Esophagus (tissue), 2 donors: ENCODE measurements at regions not wholly inside any gene's neighbourhood (a gene's known extent, or its start where the extent isn't known, plus 50 kb on each side); places are given as distances from the start of the nearest gene placed in this dataset.

Experiments used
- H3K27ac ChIP-seq, 2 donors: one replicate each; pipeline ENCODE4 v1.5.1; 2013; ENCODE audit warnings: low read depth in 2 of 2, mild to moderate bottlenecking in 2 of 2, inconsistent platforms in 1 of 2, low read length in 1 of 2, moderate library complexity in 1 of 2
- H3K27me3 ChIP-seq, 2 donors: one replicate each; pipeline ENCODE4 v1.6.1; 2013; ENCODE audit warnings: low read length in 2 of 2, control low read depth in 1 of 2, mild to moderate bottlenecking in 1 of 2; ENCODE audit not compliant: insufficient read depth in 2 of 2, control insufficient read depth in 1 of 2
- H3K36me3 ChIP-seq, 2 donors: one replicate each; pipeline ENCODE4 v1.6.1; 2013; ENCODE audit warnings: low read length in 1 of 2; ENCODE audit not compliant: control insufficient read depth in 2 of 2, insufficient read depth in 2 of 2
- H3K4me1 ChIP-seq, 2 donors: one replicate each; pipeline ENCODE4 v1.6.1; 2013; ENCODE audit warnings: low read length in 1 of 2; ENCODE audit not compliant: control insufficient read depth in 2 of 2, insufficient read depth in 2 of 2
- H3K4me3 ChIP-seq, 2 donors: one replicate each; pipeline ENCODE4 v1.5.1; 2013; ENCODE audit warnings: low read length in 2 of 2, mild to moderate bottlenecking in 2 of 2, low read depth in 1 of 2, moderate library complexity in 1 of 2
- H3K9me3 ChIP-seq, 2 donors: one replicate each; pipeline ENCODE4 v1.6.1; 2013; ENCODE audit warnings: mild to moderate bottlenecking in 2 of 2, low read depth in 1 of 2, low read length in 1 of 2, moderate library complexity in 1 of 2; ENCODE audit not compliant: control insufficient read depth in 2 of 2, insufficient read depth in 1 of 2
- WGBS, 2 donors: extraction: QIAGEN DNeasy Blood & Tissue Kit; methylation state at CpG; one replicate each; pipeline ENCODE4 v1.1.7; 2013; 5-methylcytosine and 5-hydroxymethylcytosine counted together
- donor health status: healthy with polysubstance abuse.
- donor health status: Bipolar disorder and iron deficiency.

DNA sequence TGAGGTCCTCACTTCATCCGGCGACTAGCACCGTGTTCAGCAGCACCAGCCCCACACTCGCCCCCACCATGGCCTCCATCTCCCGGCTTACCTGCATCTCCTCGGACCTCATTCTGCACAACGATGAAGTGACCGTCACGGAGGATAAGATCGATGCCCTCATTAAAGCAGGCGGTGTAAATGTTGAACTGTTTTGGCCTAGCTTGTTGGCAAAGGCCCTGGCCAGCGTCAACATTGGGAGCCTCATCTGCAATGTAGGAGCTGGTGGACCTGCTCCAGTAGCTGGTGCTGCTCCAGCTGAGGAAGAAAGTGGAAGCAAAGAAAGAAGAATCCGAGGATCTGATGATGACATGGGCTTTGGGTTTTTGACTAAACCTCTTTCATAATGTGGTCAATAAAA is 70.5 kb upstream of the MYCN start:
- no peaks in the 10 kb centered on the region for H3K27me3 ChIP-seq
- WGBS, 2 donors: 89 to 91% methylated on average over 13 of the region's 13 CpGs
- H3K9me3 ChIP-seq: no peaks in the 10 kb centered on the region
- H3K4me3 ChIP-seq: no peak overlapping the region
- H3K27ac ChIP-seq: no peak overlapping the region
- H3K36me3 ChIP-seq: no peaks in the 10 kb centered on the region
- no peaks in the 10 kb centered on the region for H3K4me1 ChIP-seq

DNA sequence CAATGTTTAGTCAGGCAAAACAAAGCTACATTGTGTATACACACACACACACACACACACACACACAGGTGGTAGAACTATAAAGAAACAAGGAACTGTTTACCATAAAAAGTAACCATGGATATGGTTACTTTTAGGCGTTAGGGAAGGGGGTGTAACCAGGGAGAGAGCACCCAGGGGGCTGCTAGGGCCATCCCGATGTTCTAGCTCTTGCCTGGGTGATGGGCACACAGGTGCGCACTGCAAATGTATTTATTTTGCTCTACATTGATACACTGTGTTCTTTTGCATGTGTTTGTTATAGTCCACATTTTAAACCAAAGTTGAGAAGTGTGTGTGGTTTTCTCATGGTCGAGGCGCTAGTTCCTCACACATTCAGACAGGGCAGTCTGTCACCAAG is 69.8 kb upstream of the MYCN start:
- H3K27ac ChIP-seq: no peak overlapping the region
- no peaks in the 10 kb centered on the region for H3K4me1 ChIP-seq
- WGBS, 2 donors: 83 to 88% methylated on average over 5 of the region's 5 CpGs
- no peaks in the 10 kb centered on the region for H3K27me3 ChIP-seq
- H3K9me3 ChIP-seq: no peaks in the 10 kb centered on the region
- no peaks in the 10 kb centered on the region for H3K36me3 ChIP-seq
- H3K4me3 ChIP-seq: no peak overlapping the region

DNA sequence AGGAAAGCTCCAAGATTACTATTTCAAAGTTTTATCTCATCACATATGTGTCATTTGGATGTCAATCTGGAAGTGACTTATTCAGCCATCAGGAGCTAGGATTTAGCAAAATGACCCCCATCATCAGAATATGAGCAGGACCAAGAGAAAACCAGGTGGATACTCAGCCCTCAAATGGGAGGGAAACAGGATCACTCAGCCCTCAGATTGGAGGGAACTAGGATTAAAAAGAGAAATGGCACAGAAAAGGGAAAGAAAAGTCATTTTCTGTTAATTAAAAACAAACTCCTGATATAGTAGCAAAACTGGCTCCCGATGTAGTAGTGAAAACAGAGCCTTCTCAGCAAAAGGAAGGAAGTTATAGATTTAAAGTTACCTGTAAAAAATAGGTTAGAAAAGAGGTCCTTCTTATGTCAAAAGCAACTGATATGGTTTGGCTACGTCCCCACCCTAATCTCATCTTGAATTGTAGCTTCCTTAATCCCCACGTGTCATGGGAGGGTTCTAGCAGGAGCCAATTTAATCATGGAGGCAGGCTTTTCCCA is 69.0 kb upstream of the MYCN start:
- Histone ChIP-seq H3K36me3 (no peaks in the 10 kb centered on the region), H3K4me1 (no peaks in the 10 kb centered on the region), H3K4me3 (no peak overlapping the region), H3K9me3 (no peaks in the 10 kb centered on the region), H3K27ac (no peak overlapping the region), H3K27me3 (no peaks in the 10 kb centered on the region)
- WGBS, 2 donors: 86 to 88% methylated on average over 3 of the region's 3 CpGs

DNA sequence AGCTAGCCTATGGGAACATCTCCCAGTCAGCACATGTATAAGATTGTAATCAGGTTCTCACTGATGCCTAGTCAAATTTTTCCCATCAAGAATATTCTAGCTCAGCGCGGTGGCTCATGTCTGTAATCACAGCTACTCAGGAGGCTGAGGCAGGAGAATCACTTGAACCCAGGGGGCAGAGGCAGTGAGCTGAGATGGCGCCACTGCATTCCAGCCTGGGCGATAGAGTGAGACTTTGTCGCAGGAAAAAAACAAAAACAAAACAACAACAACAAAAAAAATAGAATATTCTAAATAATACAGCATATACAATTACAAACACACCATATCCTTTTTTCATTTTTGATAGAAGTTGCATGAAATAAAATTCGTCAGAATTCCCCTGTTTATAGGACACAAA is 67.5 kb upstream of the MYCN start:
- Histone ChIP-seq H3K27me3 (no peaks in the 10 kb centered on the region), H3K4me3 (no peak overlapping the region), H3K27ac (no peak overlapping the region), H3K4me1 (no peaks in the 10 kb centered on the region), H3K9me3 (no peaks in the 10 kb centered on the region), H3K36me3 (no peaks in the 10 kb centered on the region)
- WGBS, 2 donors: 96% methylated on average over 6 of the region's 6 CpGs

DNA sequence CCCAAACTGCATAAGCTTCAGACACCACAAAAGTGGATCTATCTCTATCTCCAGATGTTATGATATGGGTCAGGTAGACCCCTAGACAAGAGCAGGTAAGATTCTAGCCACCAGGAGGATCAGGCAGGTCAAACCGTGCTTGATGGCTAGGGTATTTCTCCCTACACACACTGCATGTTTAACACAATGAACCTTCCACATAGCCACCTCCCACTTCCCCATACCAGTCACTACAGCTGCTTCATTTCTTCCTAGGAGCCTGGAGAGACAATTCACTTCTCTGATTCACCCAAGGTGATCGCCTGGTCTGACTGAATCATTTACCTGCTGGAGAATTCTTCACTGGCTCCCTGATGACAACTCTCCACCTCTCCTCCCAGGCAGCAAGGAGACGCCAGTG is 66.0 kb upstream of the MYCN start:
- Histone ChIP-seq H3K9me3 (no peaks in the 10 kb centered on the region), H3K27me3 (no peaks in the 10 kb centered on the region), H3K36me3 (no peaks in the 10 kb centered on the region), H3K27ac (no peak overlapping the region), H3K4me3 (no peak overlapping the region), H3K4me1 (no peaks in the 10 kb centered on the region)
- WGBS, 2 donors: 74 to 79% methylated on average over 3 of the region's 3 CpGs

DNA sequence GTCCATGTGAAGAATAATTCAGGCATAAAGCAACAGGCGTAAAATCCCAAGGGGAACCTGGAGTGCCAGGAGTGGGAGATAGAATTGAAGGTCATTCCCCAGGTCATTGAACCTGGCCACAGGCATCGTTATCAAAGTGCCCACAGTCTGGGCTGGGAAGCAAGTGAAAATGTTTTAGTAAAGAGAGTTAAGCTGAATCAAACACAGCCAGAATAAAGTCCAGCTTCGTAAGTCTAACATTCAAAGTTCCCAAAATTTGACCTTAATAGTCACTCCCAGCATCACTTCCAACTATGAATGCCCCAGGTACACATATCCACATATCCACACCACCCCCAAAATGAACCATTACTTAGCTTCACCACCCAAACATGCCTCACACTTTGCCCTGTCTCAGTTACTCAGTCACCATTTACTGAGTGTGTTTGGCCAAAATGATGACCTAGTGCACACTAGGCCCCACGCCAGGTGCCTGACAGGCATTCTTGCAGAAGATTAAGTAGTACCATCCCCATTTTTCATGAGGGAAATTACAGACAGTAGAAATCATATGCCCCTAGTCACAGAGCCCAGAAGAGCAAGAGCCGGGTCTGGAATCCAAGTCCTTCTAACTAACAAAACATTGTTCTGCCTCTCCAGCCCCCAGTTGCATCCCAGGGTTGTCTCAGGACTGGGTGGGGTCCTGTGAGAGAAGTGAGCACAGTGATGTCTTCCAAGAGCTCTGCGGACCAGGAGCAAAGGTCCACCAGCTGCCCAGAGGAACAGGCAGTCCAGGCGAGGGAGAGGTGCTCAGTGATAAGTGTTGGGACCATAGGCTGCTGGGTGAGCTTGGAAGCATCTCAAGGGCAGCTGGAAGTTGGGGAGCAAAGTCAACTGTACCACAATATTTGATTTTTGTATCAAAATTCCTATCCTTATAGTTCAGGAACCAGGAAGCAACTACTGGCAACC is 65.2 kb upstream of the MYCN start:
- no peak overlapping the region for H3K4me3 ChIP-seq
- H3K4me1 ChIP-seq: no peaks in the 10 kb centered on the region
- 80 to 83% methylated on average over 7 of the region's 7 CpGs for WGBS, 2 donors
- no peak overlapping the region for H3K27ac ChIP-seq
- H3K9me3 ChIP-seq: no peaks in the 10 kb centered on the region
- no peaks in the 10 kb centered on the region for H3K27me3 ChIP-seq
- H3K36me3 ChIP-seq: no peaks in the 10 kb centered on the region

DNA sequence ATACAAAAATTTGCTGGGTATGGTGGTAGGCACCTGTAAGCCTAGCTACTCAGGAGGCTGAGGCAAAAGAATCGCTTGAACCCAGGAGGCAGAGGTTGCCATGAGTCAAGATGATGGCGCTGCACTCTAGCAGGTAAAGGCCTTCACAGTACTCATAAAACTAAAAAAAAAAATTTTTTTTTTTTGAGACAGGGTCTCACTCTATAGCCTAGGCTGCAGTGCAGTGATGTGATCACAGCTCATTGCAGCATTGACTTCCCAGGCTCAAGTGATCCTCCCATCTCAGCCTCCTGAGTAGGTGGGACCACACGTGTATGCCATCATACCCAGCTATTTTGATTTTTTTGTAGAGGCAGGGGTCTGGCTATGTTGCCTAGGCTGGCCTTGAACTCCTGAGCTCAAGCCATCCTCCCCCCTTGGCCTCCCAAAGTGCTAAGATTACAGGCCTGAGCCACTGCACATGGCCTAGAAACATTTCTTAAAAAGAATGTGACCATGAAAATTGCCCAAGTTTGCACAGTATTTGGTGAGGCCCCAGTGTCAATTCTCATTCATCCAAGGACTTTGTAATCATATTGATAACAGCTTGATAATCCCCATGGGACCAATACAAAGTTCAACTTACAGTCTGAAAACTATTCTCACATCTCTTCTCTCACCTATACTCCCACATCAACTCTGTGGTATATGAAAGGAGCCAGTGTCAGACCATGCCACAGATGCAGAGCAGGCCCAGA is 64.2 kb upstream of the MYCN start:
- no peaks in the 10 kb centered on the region for H3K4me1 ChIP-seq
- no peaks in the 10 kb centered on the region for H3K27me3 ChIP-seq
- no peaks in the 10 kb centered on the region for H3K9me3 ChIP-seq
- no peak overlapping the region for H3K27ac ChIP-seq
- H3K36me3 ChIP-seq: no peaks in the 10 kb centered on the region
- no peak overlapping the region for H3K4me3 ChIP-seq
- WGBS, 2 donors: 85 to 95% methylated on average over 3 of the region's 3 CpGs

DNA sequence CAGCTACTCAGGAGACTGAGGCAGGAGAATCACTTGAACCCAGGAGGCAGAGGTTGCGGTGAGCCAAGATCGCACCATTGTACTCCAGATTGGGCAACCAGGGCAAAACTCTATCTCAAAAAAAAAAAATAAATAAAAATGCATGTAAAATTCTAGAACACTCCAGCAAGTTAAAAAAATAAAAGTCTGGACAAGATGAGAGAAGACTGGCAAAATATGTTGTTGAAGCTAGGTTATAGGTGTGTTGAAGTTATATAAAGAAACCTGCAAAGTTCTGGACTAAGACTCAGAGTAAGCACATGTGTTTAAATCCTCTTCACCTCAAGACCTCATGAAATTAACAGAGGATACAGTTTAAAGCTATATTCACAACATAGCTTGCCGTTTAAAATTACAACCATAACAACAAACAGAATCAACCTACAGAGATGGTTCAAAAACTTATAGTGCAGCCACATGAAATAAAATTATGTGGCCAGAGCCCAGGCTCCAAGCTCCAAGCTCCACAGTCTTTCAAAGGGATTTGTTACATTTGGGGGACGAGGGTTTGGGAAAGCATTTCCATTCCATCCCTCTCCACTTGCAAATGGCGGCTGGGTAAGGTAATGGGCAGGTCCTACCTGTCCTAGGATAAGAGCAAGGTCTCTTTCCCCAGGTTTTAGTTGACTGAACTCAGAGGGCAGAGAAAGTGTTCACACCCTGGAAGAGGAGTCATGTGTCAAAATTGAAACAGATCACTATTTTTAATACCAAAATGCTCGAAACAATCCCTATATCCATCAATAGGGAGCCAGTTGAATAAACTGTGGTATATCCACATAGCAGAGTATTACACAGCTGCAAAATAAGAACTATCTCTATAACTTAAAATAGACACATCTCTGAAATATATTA is 59.9 kb upstream of the MYCN start:
- no peaks in the 10 kb centered on the region for H3K4me1 ChIP-seq
- H3K27me3 ChIP-seq: no peaks in the 10 kb centered on the region
- WGBS, 2 donors: 95 to 98% methylated on average over 6 of the region's 6 CpGs
- H3K4me3 ChIP-seq: no peak overlapping the region
- H3K27ac ChIP-seq: no peak overlapping the region
- no peaks in the 10 kb centered on the region for H3K9me3 ChIP-seq
- no peaks in the 10 kb centered on the region for H3K36me3 ChIP-seq

DNA sequence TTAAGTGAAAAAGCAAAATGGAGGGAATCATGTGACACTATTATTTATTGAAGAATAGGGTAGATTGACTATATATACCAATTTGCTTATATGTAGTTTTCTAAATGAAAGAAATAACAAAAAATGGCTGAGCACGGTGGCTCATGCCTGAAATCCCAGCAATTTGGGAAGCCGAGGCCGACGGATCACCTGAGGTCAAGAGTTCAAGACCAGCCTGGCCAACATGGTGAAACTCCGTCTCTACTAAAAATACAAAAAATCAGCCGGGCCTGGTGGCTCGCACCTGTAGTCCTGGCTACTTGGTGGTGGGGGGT is 59.3 kb upstream of the MYCN start:
- Histone ChIP-seq H3K27me3 (no peaks in the 10 kb centered on the region), H3K36me3 (no peaks in the 10 kb centered on the region), H3K27ac (no peak overlapping the region), H3K9me3 (no peaks in the 10 kb centered on the region), H3K4me1 (no peaks in the 10 kb centered on the region), H3K4me3 (no peak overlapping the region)
- whole genome bisulfite sequencing, 2 donors: 80% methylated on average over 7 of the region's 7 CpGs
